Lower lobe of right lung (tissue), 2 donors: ENCODE measurements at regions not wholly inside any gene's neighbourhood (a gene's known extent, or its start where the extent isn't known, plus 50 kb on each side); places are given as distances from the start of the nearest gene placed in this dataset.

Experiments
- ATAC-seq, 2 donors: fragments of 200-7000 bp; cut with Tn5 transposase; one replicate each; pipeline ENCODE4 v1.9.1; 2020 to 2022; ENCODE audit warnings: mild to moderate bottlenecking in 2 of 2, moderate library complexity in 2 of 2
- DNase-seq: peaks from one replicate; pipeline ENCODE4 v3.0.0-alpha.2; 2020
- H3K27ac ChIP-seq: fragments of 200-600 bp; one replicate; pipeline ENCODE4 v1.8.0; 2022
- H3K27me3 ChIP-seq: fragments of 200-600 bp; one replicate; pipeline ENCODE4 v1.8.0; 2022; ENCODE audit warnings: low read depth
- H3K36me3 ChIP-seq: fragments of 200-600 bp; one replicate; pipeline ENCODE4 v1.8.0; 2022; ENCODE audit warnings: mild to moderate bottlenecking
- H3K4me1 ChIP-seq: fragments of 200-600 bp; one replicate; pipeline ENCODE4 v1.8.0; 2022
- H3K4me3 ChIP-seq: fragments of 200-600 bp; one replicate; pipeline ENCODE4 v1.8.0; 2022; ENCODE audit warnings: mild to moderate bottlenecking
- H3K9me3 ChIP-seq: fragments of 200-600 bp; one replicate; pipeline ENCODE4 v1.8.0; 2022
- CTCF ChIP-seq: fragments of 200-600 bp; IDR thresholded peaks from one replicate; pipeline ENCODE4 v1.8.0; 2022; ENCODE audit warnings: antibody characterized with exemption, mild to moderate bottlenecking
- intact Hi-C: fragments of 100-400 bp; cut with DNase I; formaldehyde crosslinking; loops from one replicate; pipeline ENCODE4 v1.11.0; 2022
- donor health status: DM: no; HTN: yes; CAD: no; lungs with severe emphysema.

- H3K27ac ChIP-seq, result no peak overlapping the region
- no peak for TF ChIP-seq CTCF
- ATAC-seq (no peak), DNase-seq (no peak)
- intact Hi-C loops, result no loop called here
- no peaks in the 10 kb centered on the region for H3K36me3 ChIP-seq
- H3K9me3 ChIP-seq, result no peaks in the 10 kb centered on the region
- no peaks in the 10 kb centered on the region for H3K27me3 ChIP-seq
- no peak overlapping the region for H3K4me3 ChIP-seq
- H3K4me1 ChIP-seq, result no peaks in the 10 kb centered on the region
Measured at GRCh38 chrX:6885396-6885795, 262.1 kb upstream of the STS start.

GRCh38 chrX:6861456-6861855 is 286.1 kb upstream of the STS start:
- intact Hi-C loops, result no loop called here
- no peak for DNase-seq
- no peak for TF ChIP-seq CTCF
- Histone ChIP-seq H3K9me3 (no peaks in the 10 kb centered on the region), H3K4me1 (no peaks in the 10 kb centered on the region), H3K27ac (no peak overlapping the region), H3K4me3 (no peak overlapping the region), H3K27me3 (no peaks in the 10 kb centered on the region), H3K36me3 (no peaks in the 10 kb centered on the region)
- ATAC-seq, result no peak

GRCh38 chrX:6857749-6858148 is 289.8 kb upstream of the STS start:
- no peaks in the 10 kb centered on the region for H3K4me1 ChIP-seq
- ATAC-seq, result no peak
- no peak for DNase-seq
- H3K27me3 ChIP-seq, result no peaks in the 10 kb centered on the region
- H3K36me3 ChIP-seq, result no peaks in the 10 kb centered on the region
- H3K9me3 ChIP-seq, result no peaks in the 10 kb centered on the region
- intact Hi-C loops, result no loop called here
- no peak overlapping the region for H3K4me3 ChIP-seq
- no peak for TF ChIP-seq CTCF
- no peak overlapping the region for H3K27ac ChIP-seq

GRCh38 chrX:6856471-6856870 is 291.0 kb upstream of the STS start:
- Histone ChIP-seq H3K36me3 (no peaks in the 10 kb centered on the region), H3K27ac (no peak overlapping the region), H3K27me3 (no peaks in the 10 kb centered on the region), H3K4me3 (no peak overlapping the region), H3K9me3 (no peaks in the 10 kb centered on the region), H3K4me1 (no peaks in the 10 kb centered on the region)
- DNase-seq (no peak), ATAC-seq (no peak)
- no peak for TF ChIP-seq CTCF
- intact Hi-C loops, result no loop called here

GRCh38 chrX:6852869-6853268 is 294.6 kb upstream of the STS start:
- DNase-seq (no peak), ATAC-seq (no peak)
- Histone ChIP-seq H3K4me1 (no peaks in the 10 kb centered on the region), H3K36me3 (no peaks in the 10 kb centered on the region), H3K9me3 (no peaks in the 10 kb centered on the region), H3K27me3 (no peaks in the 10 kb centered on the region), H3K27ac (no peak overlapping the region), H3K4me3 (no peak overlapping the region)
- TF ChIP-seq CTCF, result no peak
- intact Hi-C loops, result no loop called here

- Histone ChIP-seq H3K4me3 (no peak overlapping the region), H3K36me3 (no peaks in the 10 kb centered on the region), H3K9me3 (no peaks in the 10 kb centered on the region), H3K27ac (no peak overlapping the region), H3K27me3 (no peaks in the 10 kb centered on the region), H3K4me1 (no peaks in the 10 kb centered on the region)
- no peak for TF ChIP-seq CTCF
- DNase-seq (no peak), ATAC-seq (no peak)
- intact Hi-C loops, result no loop called here
Measured at GRCh38 chrX:6852121-6852520, 295.4 kb upstream of the STS start.
